K562 (cell line): ENCODE measurements at regions not wholly inside any gene's neighbourhood (a gene's known extent, or its start where the extent isn't known, plus 50 kb on each side); places are given as distances from the start of the nearest gene placed in this dataset.

Experiments used
- BRD4 ChIP-seq: fragments of 200-600 bp; sonication (generic); IDR thresholded peaks from 2 replicates; pipeline ENCODE4 v1.6.1; 2017; ENCODE audit warnings: inconsistent platforms
- KAT8 ChIP-seq: fragments of 450-650 bp; IDR thresholded peaks from 2 replicates; pipeline ENCODE4 v1.6.1; 2016; ENCODE audit warnings: low read depth, mild to moderate bottlenecking
- LCOR ChIP-seq: sonication (generic); formaldehyde crosslinking; IDR thresholded peaks from 2 replicates; pipeline ENCODE4 v1.8.0; 2022; ENCODE audit warnings: mild to moderate bottlenecking, missing genetic modification reagents
- NCOR1 ChIP-seq: fragments of 450-650 bp; IDR thresholded peaks from 2 replicates; pipeline ENCODE4 v1.6.1; 2016; ENCODE audit warnings: mild to moderate bottlenecking, moderate library complexity
- OTX1 ChIP-seq: fragments of 450-650 bp; formaldehyde crosslinking; IDR thresholded peaks from 2 replicates; pipeline ENCODE4 v1.4.0; 2022; ENCODE audit warnings: mild to moderate bottlenecking
- TF ChIP-seq, protein P1 (sequence below): fragments of 450-650 bp; IDR thresholded peaks from 2 replicates; pipeline ENCODE4 v1.6.1; 2016; ENCODE audit warnings: mild to moderate bottlenecking, moderate library complexity
- TF ChIP-seq, protein P2 (sequence below): sonication (generic); formaldehyde crosslinking; IDR thresholded peaks from 2 replicates; pipeline ENCODE4 v1.8.1; 2023; ENCODE audit warnings: mild to moderate bottlenecking, missing genetic modification reagents, moderate library complexity
- TF ChIP-seq, protein P3 (sequence below): fragments of 450-650 bp; IDR thresholded peaks from 2 replicates; pipeline ENCODE4 v1.6.1; 2018; ENCODE audit warnings: mild to moderate bottlenecking, low read depth; ENCODE audit not compliant: partially characterized antibody

DNA sequence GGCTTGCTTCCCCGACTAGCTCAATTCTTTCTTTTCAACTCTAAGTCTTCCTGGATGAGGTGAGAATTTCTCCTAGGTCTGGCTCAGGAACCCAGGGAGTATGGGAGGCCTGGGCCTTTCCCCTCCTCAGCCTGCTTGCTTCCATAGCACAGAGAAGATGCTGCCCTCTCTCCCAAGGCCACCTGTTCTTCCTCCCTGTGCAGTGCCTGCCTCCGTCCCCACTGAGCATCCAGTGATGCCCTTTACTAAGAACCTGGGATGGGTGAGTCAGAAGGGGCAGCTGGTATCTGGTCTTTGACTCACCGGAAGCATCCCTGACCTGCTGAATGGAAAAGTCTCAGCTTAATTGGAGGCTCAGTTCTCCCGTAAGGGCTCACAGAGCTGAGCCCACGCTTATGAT lies 607.9 kb downstream of the BUD13 start (continued):
- TF ChIP-seq, protein P1, sequence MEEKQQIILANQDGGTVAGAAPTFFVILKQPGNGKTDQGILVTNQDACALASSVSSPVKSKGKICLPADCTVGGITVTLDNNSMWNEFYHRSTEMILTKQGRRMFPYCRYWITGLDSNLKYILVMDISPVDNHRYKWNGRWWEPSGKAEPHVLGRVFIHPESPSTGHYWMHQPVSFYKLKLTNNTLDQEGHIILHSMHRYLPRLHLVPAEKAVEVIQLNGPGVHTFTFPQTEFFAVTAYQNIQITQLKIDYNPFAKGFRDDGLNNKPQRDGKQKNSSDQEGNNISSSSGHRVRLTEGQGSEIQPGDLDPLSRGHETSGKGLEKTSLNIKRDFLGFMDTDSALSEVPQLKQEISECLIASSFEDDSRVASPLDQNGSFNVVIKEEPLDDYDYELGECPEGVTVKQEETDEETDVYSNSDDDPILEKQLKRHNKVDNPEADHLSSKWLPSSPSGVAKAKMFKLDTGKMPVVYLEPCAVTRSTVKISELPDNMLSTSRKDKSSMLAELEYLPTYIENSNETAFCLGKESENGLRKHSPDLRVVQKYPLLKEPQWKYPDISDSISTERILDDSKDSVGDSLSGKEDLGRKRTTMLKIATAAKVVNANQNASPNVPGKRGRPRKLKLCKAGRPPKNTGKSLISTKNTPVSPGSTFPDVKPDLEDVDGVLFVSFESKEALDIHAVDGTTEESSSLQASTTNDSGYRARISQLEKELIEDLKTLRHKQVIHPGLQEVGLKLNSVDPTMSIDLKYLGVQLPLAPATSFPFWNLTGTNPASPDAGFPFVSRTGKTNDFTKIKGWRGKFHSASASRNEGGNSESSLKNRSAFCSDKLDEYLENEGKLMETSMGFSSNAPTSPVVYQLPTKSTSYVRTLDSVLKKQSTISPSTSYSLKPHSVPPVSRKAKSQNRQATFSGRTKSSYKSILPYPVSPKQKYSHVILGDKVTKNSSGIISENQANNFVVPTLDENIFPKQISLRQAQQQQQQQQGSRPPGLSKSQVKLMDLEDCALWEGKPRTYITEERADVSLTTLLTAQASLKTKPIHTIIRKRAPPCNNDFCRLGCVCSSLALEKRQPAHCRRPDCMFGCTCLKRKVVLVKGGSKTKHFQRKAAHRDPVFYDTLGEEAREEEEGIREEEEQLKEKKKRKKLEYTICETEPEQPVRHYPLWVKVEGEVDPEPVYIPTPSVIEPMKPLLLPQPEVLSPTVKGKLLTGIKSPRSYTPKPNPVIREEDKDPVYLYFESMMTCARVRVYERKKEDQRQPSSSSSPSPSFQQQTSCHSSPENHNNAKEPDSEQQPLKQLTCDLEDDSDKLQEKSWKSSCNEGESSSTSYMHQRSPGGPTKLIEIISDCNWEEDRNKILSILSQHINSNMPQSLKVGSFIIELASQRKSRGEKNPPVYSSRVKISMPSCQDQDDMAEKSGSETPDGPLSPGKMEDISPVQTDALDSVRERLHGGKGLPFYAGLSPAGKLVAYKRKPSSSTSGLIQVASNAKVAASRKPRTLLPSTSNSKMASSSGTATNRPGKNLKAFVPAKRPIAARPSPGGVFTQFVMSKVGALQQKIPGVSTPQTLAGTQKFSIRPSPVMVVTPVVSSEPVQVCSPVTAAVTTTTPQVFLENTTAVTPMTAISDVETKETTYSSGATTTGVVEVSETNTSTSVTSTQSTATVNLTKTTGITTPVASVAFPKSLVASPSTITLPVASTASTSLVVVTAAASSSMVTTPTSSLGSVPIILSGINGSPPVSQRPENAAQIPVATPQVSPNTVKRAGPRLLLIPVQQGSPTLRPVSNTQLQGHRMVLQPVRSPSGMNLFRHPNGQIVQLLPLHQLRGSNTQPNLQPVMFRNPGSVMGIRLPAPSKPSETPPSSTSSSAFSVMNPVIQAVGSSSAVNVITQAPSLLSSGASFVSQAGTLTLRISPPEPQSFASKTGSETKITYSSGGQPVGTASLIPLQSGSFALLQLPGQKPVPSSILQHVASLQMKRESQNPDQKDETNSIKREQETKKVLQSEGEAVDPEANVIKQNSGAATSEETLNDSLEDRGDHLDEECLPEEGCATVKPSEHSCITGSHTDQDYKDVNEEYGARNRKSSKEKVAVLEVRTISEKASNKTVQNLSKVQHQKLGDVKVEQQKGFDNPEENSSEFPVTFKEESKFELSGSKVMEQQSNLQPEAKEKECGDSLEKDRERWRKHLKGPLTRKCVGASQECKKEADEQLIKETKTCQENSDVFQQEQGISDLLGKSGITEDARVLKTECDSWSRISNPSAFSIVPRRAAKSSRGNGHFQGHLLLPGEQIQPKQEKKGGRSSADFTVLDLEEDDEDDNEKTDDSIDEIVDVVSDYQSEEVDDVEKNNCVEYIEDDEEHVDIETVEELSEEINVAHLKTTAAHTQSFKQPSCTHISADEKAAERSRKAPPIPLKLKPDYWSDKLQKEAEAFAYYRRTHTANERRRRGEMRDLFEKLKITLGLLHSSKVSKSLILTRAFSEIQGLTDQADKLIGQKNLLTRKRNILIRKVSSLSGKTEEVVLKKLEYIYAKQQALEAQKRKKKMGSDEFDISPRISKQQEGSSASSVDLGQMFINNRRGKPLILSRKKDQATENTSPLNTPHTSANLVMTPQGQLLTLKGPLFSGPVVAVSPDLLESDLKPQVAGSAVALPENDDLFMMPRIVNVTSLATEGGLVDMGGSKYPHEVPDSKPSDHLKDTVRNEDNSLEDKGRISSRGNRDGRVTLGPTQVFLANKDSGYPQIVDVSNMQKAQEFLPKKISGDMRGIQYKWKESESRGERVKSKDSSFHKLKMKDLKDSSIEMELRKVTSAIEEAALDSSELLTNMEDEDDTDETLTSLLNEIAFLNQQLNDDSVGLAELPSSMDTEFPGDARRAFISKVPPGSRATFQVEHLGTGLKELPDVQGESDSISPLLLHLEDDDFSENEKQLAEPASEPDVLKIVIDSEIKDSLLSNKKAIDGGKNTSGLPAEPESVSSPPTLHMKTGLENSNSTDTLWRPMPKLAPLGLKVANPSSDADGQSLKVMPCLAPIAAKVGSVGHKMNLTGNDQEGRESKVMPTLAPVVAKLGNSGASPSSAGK = no peak
- TF ChIP-seq KAT8 (no peak), BRD4 (no peak), NCOR1 (no peak), OTX1 (CRISPR knock-in tag) (no peak), LCOR (CRISPR knock-in tag) (no peak)
- TF ChIP-seq, protein P2, sequence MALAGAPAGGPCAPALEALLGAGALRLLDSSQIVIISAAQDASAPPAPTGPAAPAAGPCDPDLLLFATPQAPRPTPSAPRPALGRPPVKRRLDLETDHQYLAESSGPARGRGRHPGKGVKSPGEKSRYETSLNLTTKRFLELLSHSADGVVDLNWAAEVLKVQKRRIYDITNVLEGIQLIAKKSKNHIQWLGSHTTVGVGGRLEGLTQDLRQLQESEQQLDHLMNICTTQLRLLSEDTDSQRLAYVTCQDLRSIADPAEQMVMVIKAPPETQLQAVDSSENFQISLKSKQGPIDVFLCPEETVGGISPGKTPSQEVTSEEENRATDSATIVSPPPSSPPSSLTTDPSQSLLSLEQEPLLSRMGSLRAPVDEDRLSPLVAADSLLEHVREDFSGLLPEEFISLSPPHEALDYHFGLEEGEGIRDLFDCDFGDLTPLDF = no peak
- TF ChIP-seq, protein P3, sequence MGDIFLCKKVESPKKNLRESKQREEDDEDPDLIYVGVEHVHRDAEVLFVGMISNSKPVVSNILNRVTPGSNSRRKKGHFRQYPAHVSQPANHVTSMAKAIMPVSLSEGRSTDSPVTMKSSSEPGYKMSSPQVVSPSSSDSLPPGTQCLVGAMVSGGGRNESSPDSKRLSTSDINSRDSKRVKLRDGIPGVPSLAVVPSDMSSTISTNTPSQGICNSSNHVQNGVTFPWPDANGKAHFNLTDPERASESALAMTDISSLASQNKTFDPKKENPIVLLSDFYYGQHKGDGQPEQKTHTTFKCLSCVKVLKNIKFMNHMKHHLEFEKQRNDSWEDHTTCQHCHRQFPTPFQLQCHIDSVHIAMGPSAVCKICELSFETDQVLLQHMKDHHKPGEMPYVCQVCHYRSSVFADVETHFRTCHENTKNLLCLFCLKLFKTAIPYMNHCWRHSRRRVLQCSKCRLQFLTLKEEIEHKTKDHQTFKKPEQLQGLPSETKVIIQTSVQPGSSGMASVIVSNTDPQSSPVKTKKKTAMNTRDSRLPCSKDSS = no peak
